Thyroid gland (tissue), 4 donors: ENCODE measurements at regions not wholly inside any gene's neighbourhood (a gene's known extent, or its start where the extent isn't known, plus 50 kb on each side); places are given as distances from the start of the nearest gene placed in this dataset.

ENCODE experiments used
- DNase-seq, 2 donors: peaks; one replicate each; pipeline ENCODE4 v3.0.0-alpha.2; 2019
- H3K27ac ChIP-seq, 3 donors: fragments of 200-600 bp; sonication (generic); 1 replicate in 2 of 3; 2 replicates in 1 of 3; pipeline ENCODE4 v1.5.1; 2016 to 2019; ENCODE audit warnings: mild to moderate bottlenecking in 1 of 3, moderate library complexity in 1 of 3
- H3K27me3 ChIP-seq: fragments of 200-600 bp; sonication (generic); one replicate; pipeline ENCODE4 v1.5.1; 2019
- H3K36me3 ChIP-seq, 2 donors: fragments of 200-600 bp; sonication (generic); one replicate each; pipeline ENCODE4 v1.5.1; 2016 to 2019
- H3K4me1 ChIP-seq, 2 donors: fragments of 200-600 bp; sonication (generic); one replicate each; pipeline ENCODE4 v1.5.1; 2017 to 2019
- H3K4me3 ChIP-seq, 3 donors: fragments of 200-600 bp; sonication (generic); replicated peaks in 1 of 3; 1 replicate in 2 of 3; 2 replicates in 1 of 3; pipeline ENCODE4 v1.5.1; 2016; ENCODE audit warnings: mild to moderate bottlenecking in 1 of 3
- H3K9me3 ChIP-seq: fragments of 200-600 bp; sonication (generic); one replicate; pipeline ENCODE4 v1.5.1; 2017
- CTCF ChIP-seq, 6 experiments: fragments of 200-600 bp in 3 of 6; fragments of 450-650 bp in 3 of 6; sonication (generic) in 3 of 6; IDR thresholded peaks; one replicate each; pipeline ENCODE4 v1.5.1; 2016 to 2019; ENCODE audit warnings: antibody characterized with exemption in 6 of 6, mild to moderate bottlenecking in 2 of 6, inconsistent platforms in 1 of 6, moderate library complexity in 1 of 6
- POLR2A ChIP-seq, 2 donors: fragments of 450-650 bp; IDR thresholded peaks; one replicate each; pipeline ENCODE4 v1.6.1; 2017; ENCODE audit warnings: antibody characterized with exemption in 2 of 2, mild to moderate bottlenecking in 2 of 2, moderate library complexity in 1 of 2
- WGBS, 2 donors: methylation state at CpG; one replicate each; pipeline ENCODE4 v1.1.5; 2017; 5-methylcytosine and 5-hydroxymethylcytosine counted together
- intact Hi-C: fragments of 100-400 bp; cut with DNase I; formaldehyde crosslinking; loops from one replicate; pipeline ENCODE4 v1.15.1; 2023

- Histone ChIP-seq H3K4me1 (peaks cover 59 to 71% of the 10 kb centered on the region in 2 donors), H3K27me3 (no peaks in the 10 kb centered on the region), H3K27ac (peak overlapping the region; percentile 58 to 95 (median 89)), H3K36me3 (no peaks in the 10 kb centered on the region), H3K4me3 (no peak overlapping the region), H3K9me3 (no peaks in the 10 kb centered on the region)
- no peak for DNase-seq
- intact Hi-C loops = loop anchor here (10.0 kb wide), 1 partner anchor 70 kb away; no protein-coding TSS in a partner anchor
- TF ChIP-seq CTCF (IDR thresholded peaks at IDR 0.05) = no peak
- TF ChIP-seq POLR2A (IDR thresholded peaks at IDR 0.05) = no peak
- 24 to 71% methylated on average over 3 of the region's 3 CpGs for WGBS, 2 donors
Observed at GRCh38 chr4:41364876-41365275, 108.1 kb downstream of the UCHL1 start.

- no peak for DNase-seq
- Histone ChIP-seq H3K27ac (peak overlapping the region; percentile 10 to 89 (median 22)), H3K4me3 (no peak overlapping the region), H3K27me3 (no peaks in the 10 kb centered on the region), H3K4me1 (peaks cover 66 to 78% of the 10 kb centered on the region in 2 donors), H3K36me3 (no peaks in the 10 kb centered on the region), H3K9me3 (no peaks in the 10 kb centered on the region)
- 81 to 97% methylated on average over 4 of the region's 4 CpGs for WGBS, 2 donors
- intact Hi-C loops = loop anchor here (10.0 kb wide), 1 partner anchor 69 kb away; no protein-coding TSS in a partner anchor
- TF ChIP-seq CTCF (IDR thresholded peaks at IDR 0.05) (no peak), POLR2A (IDR thresholded peaks at IDR 0.05) (no peak)
Observed at GRCh38 chr4:41365681-41366080, 109.0 kb downstream of the UCHL1 start.

- intact Hi-C loops = loop anchor here (10.0 kb wide), 1 partner anchor 68 kb away; no protein-coding TSS in a partner anchor
- H3K36me3 ChIP-seq = no peaks in the 10 kb centered on the region
- peak overlapping the region; percentile 62 to 78 (median 73) for H3K27ac ChIP-seq
- no peak for DNase-seq
- no peaks in the 10 kb centered on the region for H3K9me3 ChIP-seq
- no peak overlapping the region for H3K4me3 ChIP-seq
- no peaks in the 10 kb centered on the region for H3K27me3 ChIP-seq
- peaks cover 77 to 89% of the 10 kb centered on the region in 2 donors for H3K4me1 ChIP-seq
- TF ChIP-seq CTCF (IDR thresholded peaks at IDR 0.05) = no peak
- no peak for TF ChIP-seq POLR2A (IDR thresholded peaks at IDR 0.05)
- WGBS, 2 donors = 86 to 88% methylated on average over 4 of the region's 4 CpGs
Observed at GRCh38 chr4:41366911-41367517, 110.3 kb downstream of the UCHL1 start.

GRCh38 chr4:41369680-41370079 is 113.0 kb downstream of the UCHL1 start:
- Histone ChIP-seq H3K36me3 (no peaks in the 10 kb centered on the region), H3K27me3 (no peaks in the 10 kb centered on the region), H3K4me1 (peaks cover 86 to 90% of the 10 kb centered on the region in 2 donors), H3K27ac (peak overlapping the region; percentile 79 to 93 (median 82)), H3K9me3 (no peaks in the 10 kb centered on the region), H3K4me3 (no peak overlapping the region)
- intact Hi-C loops = loop anchor here (10.0 kb wide), 1 partner anchor 65 kb away; no protein-coding TSS in a partner anchor
- TF ChIP-seq CTCF (IDR thresholded peaks at IDR 0.05) (no peak), POLR2A (IDR thresholded peaks at IDR 0.05) (peak in 1 of 2 donors; percentile 70)
- WGBS, 2 donors = 19 to 31% methylated on average over 4 of the region's 4 CpGs
- peak; percentile 92 for DNase-seq

- TF ChIP-seq CTCF (IDR thresholded peaks at IDR 0.05) (no peak), POLR2A (IDR thresholded peaks at IDR 0.05) (no peak)
- WGBS, 2 donors = 47 to 63% methylated on average over 3 of the region's 3 CpGs
- no peaks in the 10 kb centered on the region for H3K27me3 ChIP-seq
- intact Hi-C loops = no loop called here
- DNase-seq = no peak
- H3K4me3 ChIP-seq = no peak overlapping the region
- no peak overlapping the region for H3K27ac ChIP-seq
- no peaks in the 10 kb centered on the region for H3K9me3 ChIP-seq
- H3K36me3 ChIP-seq = no peaks in the 10 kb centered on the region
- H3K4me1 ChIP-seq = peaks cover 87 to 91% of the 10 kb centered on the region in 2 donors
Observed at GRCh38 chr4:41373221-41373620, 116.5 kb downstream of the UCHL1 start.
